H9 (cell line): ENCODE measurements at regions not wholly inside any gene's neighbourhood (a gene's known extent, or its start where the extent isn't known, plus 50 kb on each side); places are given as distances from the start of the nearest gene placed in this dataset.

Source experiments
- DNase-seq: peaks from one replicate; pipeline ENCODE4 v3.0.0-alpha.2; 2017
- H2AFZ ChIP-seq: one replicate; pipeline ENCODE4 v1.6.1; 2013; ENCODE audit warnings: mild to moderate bottlenecking, low read length, control low read depth, moderate library complexity
- H2AK5ac ChIP-seq: 2 replicates; pipeline ENCODE4 v1.6.1; 2013; ENCODE audit warnings: low read length, control low read depth, mixed read lengths; ENCODE audit not compliant: insufficient read length
- H2BK120ac ChIP-seq: one replicate; pipeline ENCODE4 v1.6.1; 2013; ENCODE audit warnings: low read depth, mild to moderate bottlenecking, low read length, control low read depth, inconsistent platforms; ENCODE audit not compliant: poor library complexity, severe bottlenecking
- H2BK12ac ChIP-seq: 2 replicates; pipeline ENCODE4 v1.6.1; 2013; ENCODE audit warnings: low read length, control low read depth, mixed read lengths, low read depth; ENCODE audit not compliant: insufficient read length
- H2BK15ac ChIP-seq: 2 replicates; pipeline ENCODE4 v1.6.1; 2013; ENCODE audit warnings: low read depth, low read length, control low read depth
- H2BK20ac ChIP-seq: one replicate; pipeline ENCODE4 v1.6.1; 2013; ENCODE audit warnings: low read depth, mild to moderate bottlenecking, low read length, control low read depth, inconsistent platforms; ENCODE audit not compliant: poor library complexity, severe bottlenecking
- H2BK5ac ChIP-seq: 2 replicates; pipeline ENCODE4 v1.6.1; 2013; ENCODE audit warnings: low read length, control low read depth, mixed read lengths; ENCODE audit not compliant: insufficient read length
- H3K14ac ChIP-seq: 2 replicates; pipeline ENCODE4 v1.6.1; 2013; ENCODE audit warnings: low read length, control low read depth; ENCODE audit not compliant: insufficient read depth
- H3K18ac ChIP-seq: 2 replicates; pipeline ENCODE4 v1.6.1; 2013; ENCODE audit warnings: low read depth, mild to moderate bottlenecking, mixed read lengths, low read length, control low read depth; ENCODE audit not compliant: insufficient read length
- H3K23ac ChIP-seq: 2 replicates; pipeline ENCODE4 v1.6.1; 2013; ENCODE audit warnings: low read length, control low read depth, mixed read lengths, low read depth; ENCODE audit not compliant: insufficient read length
- H3K23me2 ChIP-seq: 2 replicates; pipeline ENCODE4 v1.6.1; 2013; ENCODE audit warnings: low read depth, mild to moderate bottlenecking, mixed read lengths, low read length, control low read depth; ENCODE audit not compliant: insufficient read length, poor library complexity, severe bottlenecking
- H3K27ac ChIP-seq: 2 replicates; pipeline ENCODE4 v1.5.1; 2013; ENCODE audit warnings: low read length, control low read depth, mixed read lengths, low read depth; ENCODE audit not compliant: insufficient read length
- H3K27me3 ChIP-seq: 2 replicates; pipeline ENCODE4 v1.6.1; 2013; ENCODE audit warnings: low read length, control low read depth, inconsistent platforms; ENCODE audit not compliant: insufficient read depth
- H3K4ac ChIP-seq: 2 replicates; pipeline ENCODE4 v1.6.1; 2013; ENCODE audit warnings: low read depth, mild to moderate bottlenecking, control low read depth, inconsistent platforms, low read length, moderate library complexity
- H3K4me1 ChIP-seq: 2 replicates; pipeline ENCODE4 v1.6.1; 2013; ENCODE audit warnings: low read length, control low read depth, inconsistent platforms; ENCODE audit not compliant: insufficient read depth
- H3K4me2 ChIP-seq: 2 replicates; pipeline ENCODE4 v1.6.1; 2013; ENCODE audit warnings: low read length, control low read depth, mixed read lengths; ENCODE audit not compliant: insufficient read length, insufficient read depth
- H3K56ac ChIP-seq: 2 replicates; pipeline ENCODE4 v1.6.1; 2013; ENCODE audit warnings: low read depth, mild to moderate bottlenecking, mixed read lengths, low read length, control low read depth; ENCODE audit not compliant: insufficient read length
- H3K79me1 ChIP-seq: 2 replicates; pipeline ENCODE4 v1.6.1; 2013; ENCODE audit warnings: low read depth, mild to moderate bottlenecking, moderate library complexity, low read length, control low read depth, inconsistent platforms; ENCODE audit not compliant: insufficient read depth, poor library complexity, severe bottlenecking
- H3K79me2 ChIP-seq: 2 replicates; pipeline ENCODE4 v1.6.1; 2013; ENCODE audit warnings: low read length, control low read depth, inconsistent platforms; ENCODE audit not compliant: insufficient read depth
- H3K9ac ChIP-seq: 2 replicates; pipeline ENCODE4 v1.6.1; 2013; ENCODE audit warnings: low read length, control low read depth, mixed read lengths; ENCODE audit not compliant: insufficient read length; ENCODE audit errors: extremely low read depth
- H3K9me3 ChIP-seq: one replicate; pipeline ENCODE4 v1.6.1; 2013; ENCODE audit warnings: low read depth, low read length, inconsistent platforms; ENCODE audit not compliant: control insufficient read depth
- H3T11ph ChIP-seq: one replicate; pipeline ENCODE4 v1.6.1; 2013; ENCODE audit warnings: mild to moderate bottlenecking, low read length, control low read depth, inconsistent platforms
- H4K20me1 ChIP-seq: one replicate; pipeline ENCODE4 v1.6.1; 2013; ENCODE audit not compliant: control insufficient read depth, insufficient read length, insufficient read depth
- H4K5ac ChIP-seq: 2 replicates; pipeline ENCODE4 v1.6.1; 2013; ENCODE audit warnings: low read depth, mild to moderate bottlenecking, mixed read lengths, low read length, control low read depth; ENCODE audit not compliant: insufficient read length
- H4K8ac ChIP-seq: replicated peaks from 2 replicates; pipeline ENCODE4 v1.6.1; 2013; ENCODE audit warnings: low read length, control low read depth, mixed read lengths, low read depth; ENCODE audit not compliant: insufficient read length
- H4K91ac ChIP-seq: 2 replicates; pipeline ENCODE4 v1.6.1; 2013; ENCODE audit warnings: low read depth, mild to moderate bottlenecking, moderate library complexity, mixed read lengths, low read length, control low read depth; ENCODE audit not compliant: insufficient read length
- H3K27ac Mint-ChIP-seq, 3 experiments: 2 replicates in 2 of 3; 3 replicates in 1 of 3; pipeline ENCODE4 v1.8.0; 2020 to 2021; ENCODE audit warnings: mixed read lengths in 3 of 3, mild to moderate bottlenecking in 1 of 3, moderate library complexity in 1 of 3
- H3K27me3 Mint-ChIP-seq: 2 replicates; pipeline ENCODE4 v1.8.0; 2021; ENCODE audit warnings: low read depth, mild to moderate bottlenecking, moderate library complexity, mixed read lengths
- H3K36me3 Mint-ChIP-seq, 3 experiments: 2 replicates in 2 of 3; 3 replicates in 1 of 3; pipeline ENCODE4 v1.8.0; 2020 to 2021; ENCODE audit warnings: low read depth in 3 of 3, mixed read lengths in 3 of 3; ENCODE audit not compliant: insufficient read depth in 1 of 3
- H3K4me1 Mint-ChIP-seq, 2 experiments: 2 replicates each; pipeline ENCODE4 v1.8.0; 2020; ENCODE audit warnings: mixed read lengths in 2 of 2
- H3K4me3 Mint-ChIP-seq, 2 experiments: 2 replicates in 1 of 2; 3 replicates in 1 of 2; pipeline ENCODE4 v1.8.0; 2020 to 2021; ENCODE audit warnings: mild to moderate bottlenecking in 2 of 2, mixed read lengths in 2 of 2, moderate library complexity in 1 of 2
- H3K9me3 Mint-ChIP-seq, 2 experiments: 2 replicates in 1 of 2; 3 replicates in 1 of 2; pipeline ENCODE4 v1.8.0; 2020; ENCODE audit warnings: mild to moderate bottlenecking in 2 of 2, mixed read lengths in 2 of 2, moderate library complexity in 1 of 2
- CTCF ChIP-seq: fragments of 200-600 bp; sonication (generic); conservative IDR thresholded peaks from 3 replicates; pipeline ENCODE4 v1.8.0; 2021; ENCODE audit warnings: antibody characterized with exemption, mild to moderate bottlenecking
- WGBS: extraction: QIAGEN DNeasy Blood & Tissue Kit; methylation state at CpG from one replicate; pipeline ENCODE4 v1.1.7; 2013; ENCODE audit warnings: missing lambda C conversion rate, low lambda C conversion rate, mixed read lengths; ENCODE audit not compliant: insufficient read length; ENCODE audit errors: extremely low coverage; 5-methylcytosine and 5-hydroxymethylcytosine counted together

DNA sequence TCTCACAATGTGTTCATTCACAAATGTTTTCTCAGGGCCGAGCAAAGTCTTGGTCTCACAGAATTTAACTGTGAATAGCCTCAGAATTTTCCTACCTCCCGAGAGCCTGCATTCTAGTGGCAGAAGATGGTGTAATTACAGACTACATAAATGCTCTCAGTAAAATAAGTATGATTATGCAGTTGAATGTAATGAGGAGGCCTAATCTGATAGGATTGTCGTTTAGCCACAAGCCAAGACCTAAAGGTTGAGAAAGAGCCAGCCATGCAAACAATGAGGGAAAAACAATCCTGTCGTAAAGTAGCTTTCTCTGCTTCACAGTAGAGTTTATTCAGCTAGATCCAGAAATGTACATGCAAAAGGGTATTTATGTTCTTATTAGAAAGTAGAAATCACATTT is 607.8 kb upstream of the B3GALT2 start:
- 0 out of 4 replicates have a peak, but pooled peaks cover 0 to 3% of the 10 kb centered on the region in 2 experiments for H3K4me1 Mint-ChIP-seq
- Histone ChIP-seq H4K20me1 (no peaks in the 10 kb centered on the region), H4K5ac (no peak overlapping the region), H3K9me3 (no peaks in the 10 kb centered on the region), H4K8ac (no peak overlapping the region), H3K79me2 (no peaks in the 10 kb centered on the region), H3K27me3 (no peaks in the 10 kb centered on the region), H3K9ac (no peak overlapping the region), H3K23ac (no peak overlapping the region), H3K27ac (no peak overlapping the region), H2BK5ac (no peak overlapping the region), H3K4me2 (no peak overlapping the region), H3K79me1 (no peaks in the 10 kb centered on the region), H2BK12ac (no peak overlapping the region), H3T11ph (no peak overlapping the region), H3K18ac (no peak overlapping the region), H2AFZ (no peak overlapping the region), H3K4ac (no peak overlapping the region), H2BK120ac (no peak overlapping the region), H3K14ac (no peak overlapping the region), H3K23me2 (no peaks in the 10 kb centered on the region), H3K4me1 (no peaks in the 10 kb centered on the region), H3K56ac (no peak overlapping the region), H2BK20ac (no peak overlapping the region), H2AK5ac (no peak overlapping the region), H4K91ac (no peak overlapping the region), H2BK15ac (no peak overlapping the region)
- H3K4me3 Mint-ChIP-seq: no peak overlapping the region
- no peaks in the 10 kb centered on the region for H3K27me3 Mint-ChIP-seq
- TF ChIP-seq CTCF: no peak
- H3K36me3 Mint-ChIP-seq: no peaks in the 10 kb centered on the region
- no peak for DNase-seq
- no peak overlapping the region for H3K27ac Mint-ChIP-seq
- WGBS: no CpG with 5 or more reads among the region's 4 CpGs
- H3K9me3 Mint-ChIP-seq: no peaks in the 10 kb centered on the region
